Stimulated activated CD4-positive, alpha-beta T cell treated with anti-CD3 and anti-CD28 coated beads, Interleukin-4, amount 100 ng/mL, for 1 hour (primary cell): ENCODE measurements at regions not wholly inside any gene's neighbourhood (a gene's known extent, or its start where the extent isn't known, plus 50 kb on each side); places are given as distances from the start of the nearest gene placed in this dataset.
"Not testable (repeated sequence)": the region's sequence is repeated elsewhere in the genome, so short reads cannot be mapped to it uniquely, and the experiment has no call there.

Experiments used
- DNase-seq: peaks from one replicate; pipeline ENCODE4 v3.0.0-alpha.2; 2020

DNA sequence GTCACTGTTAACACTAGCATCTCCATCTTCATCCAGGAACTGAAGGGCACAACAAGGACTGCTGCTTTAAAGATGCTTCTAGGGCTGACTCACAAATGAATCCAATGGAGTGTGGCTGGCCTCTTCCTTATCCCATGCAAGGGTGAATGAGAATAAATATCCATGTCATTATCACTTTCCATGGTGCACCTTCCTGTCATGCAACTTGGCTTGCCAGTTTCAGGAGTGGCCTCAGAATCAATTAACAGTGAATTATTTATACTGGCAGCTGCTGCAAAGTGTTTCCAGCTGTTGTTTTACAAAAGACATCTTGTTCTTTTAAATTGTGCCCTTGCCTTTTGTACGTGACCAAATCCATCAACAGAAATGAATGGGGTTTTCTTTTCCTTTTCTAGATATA lies 499.3 kb upstream of the TMEM132C start:
- no peak for DNase-seq

DNA sequence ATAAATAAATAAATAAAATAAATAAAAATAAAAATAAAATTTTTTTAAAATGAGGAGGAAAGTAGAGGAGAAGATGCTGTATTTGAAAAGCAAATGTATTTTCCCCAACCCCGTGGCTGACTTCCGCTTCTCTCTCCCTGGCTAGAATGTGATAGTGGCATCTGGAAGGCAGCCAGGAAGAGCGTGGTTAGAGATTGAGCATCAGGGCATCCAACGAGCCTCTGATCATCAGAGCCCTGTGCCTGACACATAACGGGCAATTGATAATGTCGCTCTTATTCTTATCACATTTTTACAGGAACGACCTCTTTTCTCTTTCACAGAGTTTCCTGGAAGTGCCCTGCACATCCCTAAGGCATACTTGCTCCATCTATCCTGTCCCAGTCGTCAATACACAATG lies 496.9 kb upstream of the TMEM132C start:
- no peak for DNase-seq

DNA sequence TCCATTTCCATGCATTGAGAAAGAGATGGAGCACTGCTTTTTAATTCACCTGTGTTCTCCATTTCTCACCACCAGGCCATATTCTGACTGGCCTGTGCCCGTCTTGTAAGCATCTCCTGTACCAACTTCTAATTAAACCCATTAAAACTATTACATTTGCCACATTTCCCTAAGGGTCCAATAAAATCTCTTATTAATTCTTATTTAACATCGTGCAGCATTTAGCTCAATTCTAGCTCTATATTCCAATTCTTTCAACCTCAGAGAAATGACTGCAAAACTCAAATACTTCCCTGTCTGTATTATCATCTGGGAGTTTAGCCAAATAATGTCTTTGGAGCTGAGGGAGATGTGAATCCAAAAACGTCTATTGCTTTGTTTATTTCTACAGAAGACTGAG lies 495.4 kb upstream of the TMEM132C start:
- DNase-seq = no peak

DNA sequence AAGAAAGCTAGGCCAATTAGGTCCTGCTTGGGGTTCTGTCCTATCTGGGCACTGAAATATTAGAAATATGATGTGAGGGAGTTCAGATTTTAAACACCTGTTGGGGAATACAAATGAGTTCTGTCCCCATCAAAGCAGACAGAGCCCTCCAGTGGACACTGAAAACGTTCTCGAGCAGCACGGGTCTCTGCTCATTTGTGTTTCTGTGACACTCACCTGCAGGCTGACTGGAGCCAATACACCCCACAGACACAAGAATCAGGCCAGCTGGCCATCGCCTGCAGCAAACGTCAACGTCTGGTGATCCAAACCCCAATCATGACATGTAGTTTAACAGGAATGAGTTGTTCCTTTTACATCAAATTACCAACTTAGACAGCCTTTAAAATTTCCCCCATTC lies 493.4 kb upstream of the TMEM132C start:
- DNase-seq = no peak

DNA sequence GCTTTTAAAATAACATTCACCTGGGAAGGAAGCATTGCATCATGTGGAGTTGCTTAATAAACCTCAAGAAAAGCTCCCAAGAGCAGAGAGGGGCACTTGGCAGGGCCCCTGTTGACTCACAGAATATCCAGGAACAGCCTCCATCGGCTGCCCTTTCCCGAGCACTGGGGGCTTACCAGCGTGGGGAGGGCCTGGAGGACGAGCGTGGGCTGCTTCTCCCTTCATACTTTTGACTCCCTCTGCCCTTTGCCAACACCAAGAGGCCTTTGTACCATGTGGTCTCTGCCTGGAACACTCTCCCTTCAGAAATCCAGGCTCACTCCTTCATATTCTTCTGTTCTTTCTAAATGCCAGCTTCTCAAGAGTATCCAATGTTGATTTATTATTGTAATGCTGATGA lies 492.1 kb upstream of the TMEM132C start:
- DNase-seq = no peak

DNA sequence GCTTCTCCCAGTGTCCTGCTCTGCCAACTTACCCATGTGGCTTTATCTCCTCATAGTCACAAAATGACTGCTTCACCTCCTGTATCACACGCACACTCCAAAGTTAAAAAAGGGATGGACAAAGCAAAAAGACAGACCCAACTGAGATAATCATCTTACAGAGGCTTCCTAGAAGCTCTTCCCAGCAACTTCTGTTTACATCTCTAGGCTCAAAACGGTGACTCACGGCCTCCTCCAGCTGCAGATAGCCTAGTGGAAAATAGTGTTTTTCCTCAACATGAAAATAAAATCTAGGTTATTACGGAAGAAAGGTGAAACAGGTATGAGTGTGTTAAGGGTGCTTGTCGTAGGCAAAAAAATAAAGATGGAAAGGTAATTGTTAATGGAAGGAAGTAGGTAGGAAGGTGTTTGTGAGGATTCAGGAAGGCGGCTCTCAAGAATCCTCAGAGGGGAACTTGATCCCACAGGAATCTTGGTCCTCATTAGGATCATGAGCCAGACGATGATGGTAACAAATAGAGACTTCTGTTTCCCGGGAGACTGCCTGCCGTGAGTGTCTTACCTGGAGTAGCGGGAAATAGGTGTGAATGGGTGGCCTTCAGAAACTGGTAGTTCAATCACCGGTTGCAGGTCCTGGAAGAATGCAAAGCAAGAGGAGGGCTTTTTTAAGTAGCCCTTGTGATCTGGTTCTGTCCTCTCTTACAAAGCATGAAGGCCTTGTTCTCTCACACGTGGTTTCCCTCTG lies 487.5 kb upstream of the TMEM132C start:
- no peak for DNase-seq

DNA sequence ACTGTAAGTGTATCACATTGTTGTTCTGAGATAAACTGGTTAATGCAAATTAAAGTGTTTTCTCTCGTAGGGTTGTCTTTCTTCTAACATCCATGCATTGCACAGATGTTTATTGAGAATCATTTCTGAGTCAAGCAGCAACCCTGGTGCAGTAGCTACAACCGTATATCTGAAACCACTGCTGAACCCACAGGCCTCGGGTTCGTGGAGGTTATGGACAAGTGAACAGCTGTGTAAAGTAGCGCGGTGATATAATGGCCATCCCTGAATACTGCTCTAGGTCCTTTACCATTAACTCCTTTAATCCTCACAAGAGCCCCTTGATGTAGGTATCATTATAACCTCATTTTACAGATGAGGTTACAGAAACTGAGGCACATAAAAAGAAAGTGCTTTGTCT lies 486.1 kb upstream of the TMEM132C start:
- DNase-seq = no peak

DNA sequence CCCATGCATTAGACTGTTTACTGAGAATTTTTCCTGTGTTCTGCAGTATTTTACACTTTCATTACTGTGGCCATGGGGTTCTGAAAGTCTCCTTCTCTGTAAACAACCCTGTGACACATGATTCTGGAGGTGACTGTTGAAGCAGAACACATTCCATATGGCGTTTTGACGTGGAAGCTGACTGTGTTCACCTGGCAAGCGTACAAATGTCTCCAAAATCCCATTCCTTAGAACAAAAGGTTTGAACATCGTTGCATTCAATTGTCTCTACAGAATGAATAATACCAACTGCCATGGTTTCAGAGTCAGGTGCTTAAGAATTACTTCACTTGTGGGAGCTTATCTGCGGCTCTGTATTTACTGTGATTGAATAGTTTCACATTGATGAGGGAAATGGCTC lies 485.6 kb upstream of the TMEM132C start:
- no peak for DNase-seq

DNA sequence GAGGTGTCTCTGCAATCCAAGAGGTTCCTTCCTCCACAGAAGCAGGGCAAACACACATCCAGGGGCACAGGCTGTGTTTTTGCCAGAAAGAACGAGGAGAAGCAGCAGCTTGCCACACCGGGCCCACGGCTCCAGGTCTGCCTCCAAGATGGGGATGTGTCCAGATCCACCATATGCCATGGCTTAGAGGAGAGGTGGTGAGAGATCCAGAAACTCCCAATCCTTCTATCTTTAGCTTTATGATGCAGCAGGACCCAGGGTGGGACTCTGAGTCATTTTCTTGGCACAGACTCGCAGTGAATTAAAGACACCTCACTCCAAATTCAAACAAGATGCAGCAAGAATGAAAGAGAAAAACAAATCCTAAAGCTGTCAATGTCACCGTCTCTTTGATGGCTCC lies 481.4 kb upstream of the TMEM132C start:
- no peak for DNase-seq

DNA sequence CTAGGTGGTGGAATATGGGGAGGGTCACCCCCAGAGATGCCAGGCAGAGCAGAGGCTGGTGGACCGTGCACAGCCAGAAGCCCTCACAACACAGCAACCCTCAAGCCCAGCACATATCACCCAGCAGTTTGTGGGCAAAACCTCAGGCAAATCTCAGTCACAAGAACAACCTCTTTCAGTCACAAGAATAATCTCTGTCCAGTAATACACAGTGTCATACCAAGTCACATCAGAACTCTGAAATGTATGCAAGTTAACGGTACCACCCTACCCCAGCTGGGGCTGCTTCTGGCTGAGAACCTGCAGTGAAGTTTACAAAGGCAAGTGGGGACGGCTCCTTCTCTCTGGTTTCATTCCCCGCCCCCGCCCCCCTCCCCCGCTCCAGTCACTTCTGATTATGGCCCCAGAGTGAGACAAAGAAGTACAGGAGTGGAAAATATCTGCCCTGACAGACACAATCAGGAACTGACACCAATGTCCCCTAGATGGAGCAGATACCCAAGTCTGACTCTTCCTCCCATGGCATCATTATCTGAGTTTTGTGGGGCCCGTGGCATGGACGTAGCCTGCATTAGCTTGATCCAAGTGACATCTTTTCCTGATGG lies 480.9 kb upstream of the TMEM132C start:
- DNase-seq = no peak

DNA sequence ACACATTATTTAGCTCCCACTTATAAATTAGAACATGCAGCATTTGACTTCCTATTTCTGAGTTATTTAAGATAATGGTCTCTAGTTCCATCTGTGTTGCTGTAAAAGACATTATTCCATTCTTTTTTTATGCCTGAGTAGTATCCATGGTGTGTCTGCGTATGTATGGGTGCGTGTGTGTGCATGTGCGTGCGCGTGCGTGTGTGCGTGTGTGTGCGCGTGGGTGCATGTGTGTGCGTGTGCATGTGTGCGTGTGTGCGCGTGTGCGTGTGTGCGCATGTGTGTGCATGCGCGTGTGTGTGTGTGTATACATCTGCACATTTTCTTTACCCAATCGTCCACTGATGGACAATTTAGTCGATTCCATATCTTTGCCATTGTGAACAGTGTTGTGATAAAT lies 479.4 kb upstream of the TMEM132C start:
- DNase-seq = no peak

DNA sequence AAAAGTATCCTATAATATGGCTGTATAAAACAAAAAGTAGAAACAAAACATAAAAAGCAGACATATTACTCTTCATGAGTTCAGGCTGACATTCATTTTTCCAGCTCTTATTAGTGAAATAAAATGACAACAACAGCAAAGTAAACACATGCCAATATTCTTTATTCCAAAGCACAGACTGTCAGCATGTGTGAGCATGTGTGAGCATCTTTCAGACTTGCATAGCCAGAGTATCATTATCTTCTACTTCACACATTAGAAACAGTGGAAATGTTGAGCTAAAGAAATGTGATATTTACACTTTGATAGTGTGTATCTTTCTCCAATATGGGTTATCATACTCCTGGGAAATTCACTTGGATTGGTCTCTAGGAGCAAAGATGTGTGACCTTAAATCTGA lies 476.6 kb upstream of the TMEM132C start:
- no peak for DNase-seq

DNA sequence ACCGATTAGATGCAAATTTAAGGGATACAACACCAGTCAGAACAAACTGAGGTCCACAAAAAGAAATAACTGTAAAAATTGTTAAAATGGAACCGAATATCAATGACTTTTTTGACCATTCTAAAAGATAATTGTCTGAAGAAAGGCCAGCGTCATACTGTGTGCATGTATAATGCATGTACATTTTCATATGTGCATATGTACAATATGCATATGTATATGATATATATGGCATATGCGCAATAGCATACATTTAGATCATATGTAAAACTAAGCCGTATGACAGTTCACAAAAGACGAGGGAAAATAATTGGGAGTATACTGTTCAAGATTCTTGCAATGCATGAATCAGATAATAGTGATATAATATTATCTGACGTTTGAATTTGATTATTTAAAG lies 475.8 kb upstream of the TMEM132C start:
- no peak for DNase-seq

DNA sequence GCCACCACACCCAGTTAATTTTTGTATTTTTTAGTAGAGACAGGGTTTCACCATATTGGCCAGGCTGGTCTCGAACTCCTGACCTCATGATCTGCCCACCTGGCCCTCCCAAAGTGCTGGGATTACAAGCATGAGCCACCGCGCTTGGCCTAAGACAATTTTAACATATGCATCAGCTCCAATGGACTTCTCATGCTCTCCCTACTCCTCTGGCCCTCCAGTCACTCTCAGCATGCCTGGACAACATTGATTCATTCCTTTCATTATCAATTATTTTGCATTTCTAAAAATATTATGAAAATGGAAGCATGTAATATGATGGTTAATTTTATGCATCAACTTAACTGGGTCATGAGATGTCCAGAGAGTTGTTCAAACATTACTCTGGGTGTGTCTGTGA lies 469.1 kb upstream of the TMEM132C start:
- no peak for DNase-seq

DNA sequence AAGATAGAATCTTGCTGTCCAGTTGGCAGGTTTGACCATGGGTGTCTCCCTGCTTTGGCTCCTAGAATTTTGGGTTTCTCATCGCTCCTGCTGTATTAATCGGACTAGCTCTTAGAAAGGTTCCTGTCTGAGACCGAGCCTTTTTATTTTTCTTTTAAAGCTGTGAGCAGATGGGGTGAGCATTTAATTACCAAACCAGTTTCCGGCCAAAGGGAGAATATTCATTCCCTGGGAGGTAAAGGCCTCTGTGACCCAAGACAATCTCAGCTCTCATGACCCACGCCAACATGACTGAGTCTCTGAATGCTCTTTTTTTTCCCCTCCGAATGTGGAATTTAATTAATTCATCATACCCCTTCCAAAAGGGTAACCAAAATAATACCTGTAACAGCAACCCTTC lies 464.7 kb upstream of the TMEM132C start:
- DNase-seq = no peak

DNA sequence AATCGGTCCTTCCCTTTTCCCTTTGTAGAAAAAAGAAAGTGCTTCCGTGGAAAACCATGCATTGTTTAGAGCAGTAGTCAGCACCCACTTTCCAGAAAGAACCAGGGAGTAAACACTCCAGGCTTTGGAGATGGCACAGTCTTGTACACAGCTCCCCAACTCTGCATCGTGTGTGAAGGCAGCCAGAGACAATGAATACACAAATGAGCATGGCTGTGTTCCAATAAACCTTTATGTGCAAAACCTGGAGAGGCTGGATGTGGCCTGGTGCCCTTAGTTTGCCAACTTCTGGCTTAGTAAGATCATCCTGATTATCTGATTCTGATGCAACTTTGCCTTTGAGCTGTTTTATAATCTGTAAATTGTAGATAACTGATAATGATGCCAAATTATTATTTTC lies 463.4 kb upstream of the TMEM132C start:
- DNase-seq = no peak

DNA sequence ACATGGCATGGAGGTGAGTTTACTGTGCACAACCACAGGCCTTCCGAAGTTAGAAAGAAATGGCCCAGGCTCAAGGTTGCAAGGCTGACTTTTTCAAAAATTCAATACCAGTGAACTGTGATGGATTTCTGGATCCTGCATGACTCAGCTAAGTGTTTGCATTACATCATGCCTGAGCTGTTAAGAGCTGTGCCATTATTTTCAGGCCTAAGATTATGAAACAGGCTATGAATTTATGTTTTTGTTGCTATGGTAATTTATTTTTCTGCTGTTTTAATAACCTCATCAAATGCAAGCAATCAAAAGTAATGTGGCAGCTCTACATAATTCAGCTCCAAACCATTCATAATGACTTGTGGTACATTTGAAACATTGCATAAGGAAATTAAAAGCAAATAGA lies 457.7 kb upstream of the TMEM132C start:
- DNase-seq = no peak

DNA sequence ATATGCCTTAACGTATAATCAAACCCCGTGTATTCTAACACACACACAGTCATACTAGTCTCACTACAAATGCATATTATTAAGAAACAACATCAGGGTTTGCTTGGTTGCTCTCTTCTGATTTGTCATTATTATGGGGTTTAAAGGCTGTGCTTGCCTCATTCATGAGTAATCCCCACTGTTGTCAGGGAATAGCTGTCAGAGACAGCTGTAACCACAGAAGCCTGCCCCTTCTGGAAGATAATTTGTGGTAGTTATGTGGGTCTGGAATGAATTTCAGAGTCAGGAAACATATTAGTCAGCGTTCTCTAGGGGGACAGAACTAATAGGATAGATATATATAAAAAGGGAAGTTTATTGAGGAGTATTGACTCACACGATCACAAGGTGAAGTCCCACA lies 456.9 kb upstream of the TMEM132C start:
- DNase-seq = no peak

DNA sequence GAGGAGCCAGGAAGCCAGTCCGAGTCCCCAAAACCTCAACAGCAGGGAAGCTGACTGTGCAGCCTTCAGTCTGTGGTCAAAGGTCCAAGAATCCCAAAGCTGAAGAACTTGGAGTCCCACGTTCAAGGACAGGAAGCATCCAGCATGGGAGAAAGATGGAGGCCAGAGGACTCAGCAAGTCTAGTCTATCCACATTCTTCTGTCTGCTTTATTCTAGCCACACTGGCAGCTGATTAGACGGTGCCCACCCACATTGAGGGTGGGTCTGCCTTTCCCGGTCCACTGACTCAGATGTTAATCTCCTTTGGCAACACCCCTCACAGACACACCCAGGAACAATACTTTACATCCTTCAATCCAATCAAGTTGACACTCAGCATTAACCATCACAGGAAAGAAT lies 456.5 kb upstream of the TMEM132C start:
- DNase-seq = not testable (repeated sequence)

DNA sequence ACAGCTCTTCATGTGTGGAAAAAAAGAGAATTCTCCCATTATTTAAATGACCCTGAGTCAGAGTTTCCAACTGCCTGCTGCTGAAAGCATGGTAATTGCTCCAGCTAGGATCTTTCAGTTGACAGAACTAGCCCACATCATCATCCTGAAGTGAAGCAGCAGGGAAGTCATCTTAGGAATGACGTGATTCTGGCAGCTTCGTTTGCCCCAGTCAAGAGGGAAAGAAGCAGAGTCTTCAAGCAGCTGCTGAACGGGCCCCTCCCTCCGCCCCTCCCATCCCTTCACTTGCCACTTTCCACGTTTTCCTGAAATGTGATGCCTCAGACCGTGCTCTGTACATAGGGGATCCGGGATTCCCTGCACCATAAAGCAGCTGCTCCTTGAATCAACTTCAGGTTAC lies 455.0 kb upstream of the TMEM132C start:
- no peak for DNase-seq

DNA sequence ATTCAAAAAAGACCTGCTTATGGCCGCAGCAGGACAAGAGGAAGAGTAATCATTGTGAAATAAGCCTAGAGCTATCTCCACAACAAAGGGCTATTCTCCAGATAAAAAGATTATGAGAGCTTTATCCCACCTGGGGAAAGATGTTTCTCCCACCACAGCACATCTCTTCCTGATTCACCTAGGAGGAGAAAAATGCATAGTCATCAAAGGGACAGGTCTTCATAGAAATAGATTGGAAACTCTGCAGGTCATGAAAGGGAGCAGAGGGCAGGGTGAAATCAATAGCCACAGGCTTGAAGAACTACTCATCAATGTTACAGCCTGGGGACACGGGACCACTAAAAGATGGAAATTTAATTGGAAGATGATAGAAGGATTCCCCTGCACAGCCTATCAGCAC lies 453.8 kb upstream of the TMEM132C start:
- no peak for DNase-seq

DNA sequence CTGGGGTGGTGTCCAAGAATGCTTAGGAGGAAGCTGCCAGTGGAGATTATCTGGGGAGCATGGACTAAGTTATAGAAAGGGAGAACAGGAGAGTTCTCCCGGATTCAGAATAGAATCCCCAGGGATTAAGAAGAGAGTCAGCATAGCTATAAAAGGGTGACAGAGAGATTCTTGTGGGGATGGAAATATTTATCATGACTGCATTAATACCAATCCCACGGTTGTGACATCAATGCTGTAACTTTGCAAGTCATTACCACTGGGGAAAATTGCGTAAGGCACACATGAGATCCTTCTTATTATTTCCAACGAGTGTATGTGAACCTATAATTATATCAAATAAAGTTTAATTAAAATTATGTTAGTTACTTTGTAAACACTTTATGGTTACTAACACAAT lies 447.9 kb upstream of the TMEM132C start:
- no peak for DNase-seq

DNA sequence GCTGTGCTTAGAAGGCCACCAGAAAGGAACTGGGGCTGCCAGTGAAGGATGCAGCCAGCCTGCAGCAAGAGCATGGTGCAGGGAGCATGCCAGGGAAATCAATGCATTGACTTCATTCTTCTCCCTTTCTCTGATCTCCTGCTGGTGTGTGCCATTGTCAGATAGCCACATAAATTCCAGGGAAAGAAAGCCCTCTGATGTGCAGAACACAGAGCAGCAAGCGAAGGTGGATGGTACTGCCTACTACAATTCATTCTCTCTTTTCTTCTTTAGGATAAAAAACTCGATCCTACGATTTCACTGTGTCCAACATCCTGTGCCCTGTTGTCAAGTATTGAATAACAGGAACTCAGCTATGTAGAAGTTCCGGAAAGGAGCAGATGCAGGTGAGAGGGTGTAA lies 446.7 kb upstream of the TMEM132C start:
- DNase-seq = no peak

DNA sequence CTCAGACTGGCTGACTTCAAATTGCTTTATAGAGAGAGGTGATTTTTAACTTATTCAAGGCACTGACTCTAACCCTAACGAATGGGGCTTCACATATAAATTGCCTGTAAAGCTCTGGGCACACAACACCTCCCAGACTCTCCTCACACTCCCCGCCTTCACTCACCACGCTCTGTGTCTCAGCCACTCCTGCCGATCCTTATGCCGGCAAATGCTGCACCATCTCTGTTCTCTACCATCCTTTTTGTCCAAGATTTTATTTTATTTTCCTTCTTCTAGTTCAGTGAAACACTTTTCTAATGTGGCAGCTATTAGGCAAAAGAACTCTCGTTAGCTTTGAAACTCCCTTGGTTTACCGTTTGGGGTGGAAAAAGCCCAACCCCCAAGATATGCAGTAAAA lies 446.1 kb upstream of the TMEM132C start:
- no peak for DNase-seq

DNA sequence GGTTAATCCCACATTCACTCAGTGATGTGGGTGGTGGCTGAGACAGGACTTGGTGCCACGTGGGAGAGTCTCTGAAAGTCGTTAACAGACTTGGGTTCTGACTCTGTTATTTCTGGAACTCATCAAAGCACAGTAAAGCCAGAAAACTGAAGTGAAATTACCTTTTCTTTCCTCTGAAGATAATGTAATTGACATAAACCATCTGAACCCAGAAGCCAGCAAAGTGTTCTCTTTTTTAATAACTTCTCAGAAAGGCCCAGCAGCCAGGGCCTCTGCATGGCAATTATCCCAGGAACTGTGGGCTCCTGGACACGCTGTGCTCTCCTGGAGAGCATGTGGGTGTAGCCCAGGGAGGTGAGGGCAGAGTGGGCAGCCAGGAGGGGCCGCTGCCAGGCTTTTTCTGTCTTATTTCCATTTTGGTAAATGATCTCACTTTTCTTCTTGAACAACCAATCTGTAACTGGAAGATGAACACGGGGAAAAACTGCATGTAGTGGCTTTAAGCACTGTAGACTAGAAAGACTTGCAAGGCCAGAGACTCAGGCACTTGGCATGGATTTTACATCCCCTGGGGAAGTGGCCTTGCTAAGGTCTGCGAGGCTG lies 444.1 kb upstream of the TMEM132C start:
- no peak for DNase-seq
